Neural progenitor cell (in vitro differentiated cells): ENCODE measurements at regions not wholly inside any gene's neighbourhood (a gene's known extent, or its start where the extent isn't known, plus 50 kb on each side); places are given as distances from the start of the nearest gene placed in this dataset.

Experiments used
- EZH2 ChIP-seq: fragments of 200-600 bp; sonication (generic); IDR thresholded peaks from 2 replicates; pipeline ENCODE4 v1.6.1; 2017; ENCODE audit warnings: antibody characterized with exemption, mild to moderate bottlenecking, moderate library complexity
- EZH2phosphoT487 ChIP-seq: fragments of 200-600 bp; sonication (generic); IDR thresholded peaks from 2 replicates; pipeline ENCODE4 v1.6.1; 2017; ENCODE audit warnings: antibody characterized with exemption
- TF ChIP-seq, protein P1 (sequence below): fragments of 200-600 bp; sonication (generic); IDR thresholded peaks from 2 replicates; pipeline ENCODE4 v1.5.1; 2017; ENCODE audit warnings: antibody characterized with exemption, mild to moderate bottlenecking

DNA sequence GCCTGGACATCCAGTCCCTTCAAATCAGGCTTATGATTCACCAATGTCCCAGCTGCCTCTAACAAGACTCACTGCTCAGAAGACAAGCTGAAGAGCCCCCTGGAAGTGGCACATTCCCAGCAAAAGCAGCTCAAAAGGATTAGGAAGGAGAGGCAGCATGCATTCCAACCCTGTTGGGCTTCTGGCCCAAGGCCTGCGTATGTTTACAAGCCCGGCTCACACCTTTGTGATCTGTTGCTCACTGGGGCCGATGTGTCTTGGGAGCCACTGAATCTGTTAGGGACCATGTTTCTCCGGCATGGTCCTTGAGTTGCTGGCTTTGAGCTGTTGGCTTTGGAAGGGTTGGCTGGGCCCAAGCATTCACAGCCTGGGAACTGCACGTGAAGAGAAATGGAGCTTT, 81.2 kb upstream of the C1orf174 start:
- TF ChIP-seq, protein P1, sequence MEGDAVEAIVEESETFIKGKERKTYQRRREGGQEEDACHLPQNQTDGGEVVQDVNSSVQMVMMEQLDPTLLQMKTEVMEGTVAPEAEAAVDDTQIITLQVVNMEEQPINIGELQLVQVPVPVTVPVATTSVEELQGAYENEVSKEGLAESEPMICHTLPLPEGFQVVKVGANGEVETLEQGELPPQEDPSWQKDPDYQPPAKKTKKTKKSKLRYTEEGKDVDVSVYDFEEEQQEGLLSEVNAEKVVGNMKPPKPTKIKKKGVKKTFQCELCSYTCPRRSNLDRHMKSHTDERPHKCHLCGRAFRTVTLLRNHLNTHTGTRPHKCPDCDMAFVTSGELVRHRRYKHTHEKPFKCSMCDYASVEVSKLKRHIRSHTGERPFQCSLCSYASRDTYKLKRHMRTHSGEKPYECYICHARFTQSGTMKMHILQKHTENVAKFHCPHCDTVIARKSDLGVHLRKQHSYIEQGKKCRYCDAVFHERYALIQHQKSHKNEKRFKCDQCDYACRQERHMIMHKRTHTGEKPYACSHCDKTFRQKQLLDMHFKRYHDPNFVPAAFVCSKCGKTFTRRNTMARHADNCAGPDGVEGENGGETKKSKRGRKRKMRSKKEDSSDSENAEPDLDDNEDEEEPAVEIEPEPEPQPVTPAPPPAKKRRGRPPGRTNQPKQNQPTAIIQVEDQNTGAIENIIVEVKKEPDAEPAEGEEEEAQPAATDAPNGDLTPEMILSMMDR = no peak
- TF ChIP-seq EZH2phosphoT487 (no peak), EZH2 (no peak)
